ENCODE measurements at regions not wholly inside any gene's neighbourhood (a gene's known extent, or its start where the extent isn't known, plus 50 kb on each side); places are given as distances from the start of the nearest gene placed in this dataset.

DNA sequence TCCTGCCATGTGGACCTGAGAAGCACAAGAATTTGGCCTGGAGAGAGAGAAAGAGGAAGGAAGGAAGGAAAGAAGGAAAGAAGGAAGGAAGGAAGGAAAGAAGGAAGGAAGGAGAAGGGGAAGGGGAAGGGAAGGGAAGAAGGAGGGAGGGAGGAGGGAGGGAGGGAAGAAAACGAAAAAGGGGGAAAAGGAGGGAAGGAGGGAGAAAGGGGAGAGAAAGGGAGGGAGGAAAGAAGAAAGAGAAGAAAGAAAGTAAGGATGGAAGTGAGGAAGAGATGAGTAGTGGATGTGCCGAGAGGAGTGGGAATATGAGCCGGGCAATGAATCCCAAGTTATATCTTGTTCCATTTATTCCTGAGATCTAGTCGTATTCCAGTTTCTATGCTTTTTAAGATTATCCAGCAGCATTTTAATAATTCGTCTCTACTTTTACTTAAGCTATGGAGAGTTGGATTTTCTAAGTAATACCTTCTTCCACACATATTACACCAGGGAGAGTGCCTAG, 247.8 kb downstream of the TDRD15 start:
- no peak for TF ChIP-seq ELF1 (IDR thresholded peaks at IDR 0.05; ENCODE audit: borderline replicate concordance, low read depth)
- TF ChIP-seq, protein P1, sequence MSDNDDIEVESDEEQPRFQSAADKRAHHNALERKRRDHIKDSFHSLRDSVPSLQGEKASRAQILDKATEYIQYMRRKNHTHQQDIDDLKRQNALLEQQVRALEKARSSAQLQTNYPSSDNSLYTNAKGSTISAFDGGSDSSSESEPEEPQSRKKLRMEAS (IDR thresholded peaks at IDR 0.05), result no peak
- TF ChIP-seq, protein P2, sequence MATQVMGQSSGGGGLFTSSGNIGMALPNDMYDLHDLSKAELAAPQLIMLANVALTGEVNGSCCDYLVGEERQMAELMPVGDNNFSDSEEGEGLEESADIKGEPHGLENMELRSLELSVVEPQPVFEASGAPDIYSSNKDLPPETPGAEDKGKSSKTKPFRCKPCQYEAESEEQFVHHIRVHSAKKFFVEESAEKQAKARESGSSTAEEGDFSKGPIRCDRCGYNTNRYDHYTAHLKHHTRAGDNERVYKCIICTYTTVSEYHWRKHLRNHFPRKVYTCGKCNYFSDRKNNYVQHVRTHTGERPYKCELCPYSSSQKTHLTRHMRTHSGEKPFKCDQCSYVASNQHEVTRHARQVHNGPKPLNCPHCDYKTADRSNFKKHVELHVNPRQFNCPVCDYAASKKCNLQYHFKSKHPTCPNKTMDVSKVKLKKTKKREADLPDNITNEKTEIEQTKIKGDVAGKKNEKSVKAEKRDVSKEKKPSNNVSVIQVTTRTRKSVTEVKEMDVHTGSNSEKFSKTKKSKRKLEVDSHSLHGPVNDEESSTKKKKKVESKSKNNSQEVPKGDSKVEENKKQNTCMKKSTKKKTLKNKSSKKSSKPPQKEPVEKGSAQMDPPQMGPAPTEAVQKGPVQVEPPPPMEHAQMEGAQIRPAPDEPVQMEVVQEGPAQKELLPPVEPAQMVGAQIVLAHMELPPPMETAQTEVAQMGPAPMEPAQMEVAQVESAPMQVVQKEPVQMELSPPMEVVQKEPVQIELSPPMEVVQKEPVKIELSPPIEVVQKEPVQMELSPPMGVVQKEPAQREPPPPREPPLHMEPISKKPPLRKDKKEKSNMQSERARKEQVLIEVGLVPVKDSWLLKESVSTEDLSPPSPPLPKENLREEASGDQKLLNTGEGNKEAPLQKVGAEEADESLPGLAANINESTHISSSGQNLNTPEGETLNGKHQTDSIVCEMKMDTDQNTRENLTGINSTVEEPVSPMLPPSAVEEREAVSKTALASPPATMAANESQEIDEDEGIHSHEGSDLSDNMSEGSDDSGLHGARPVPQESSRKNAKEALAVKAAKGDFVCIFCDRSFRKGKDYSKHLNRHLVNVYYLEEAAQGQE (IDR thresholded peaks at IDR 0.05; ENCODE audit: low read depth), result no peak
- no peak for TF ChIP-seq POLR2AphosphoS5 (IDR thresholded peaks at IDR 0.05; ENCODE audit: low read depth, low read length)
